EH (cell line): ENCODE measurements at regions not wholly inside any gene's neighbourhood (a gene's known extent, or its start where the extent isn't known, plus 50 kb on each side); places are given as distances from the start of the nearest gene placed in this dataset.
A peak's percentile ranks its signal among the peaks of the same experiment; 100 is the strongest.
"Not testable (repeated sequence)": the region's sequence is repeated elsewhere in the genome, so short reads cannot be mapped to it uniquely, and the experiment has no call there.

Experiments used
- DNase-seq: peaks from one replicate; pipeline ENCODE4 v3.0.0-alpha.2; 2015; ENCODE audit warnings: low read depth

DNA sequence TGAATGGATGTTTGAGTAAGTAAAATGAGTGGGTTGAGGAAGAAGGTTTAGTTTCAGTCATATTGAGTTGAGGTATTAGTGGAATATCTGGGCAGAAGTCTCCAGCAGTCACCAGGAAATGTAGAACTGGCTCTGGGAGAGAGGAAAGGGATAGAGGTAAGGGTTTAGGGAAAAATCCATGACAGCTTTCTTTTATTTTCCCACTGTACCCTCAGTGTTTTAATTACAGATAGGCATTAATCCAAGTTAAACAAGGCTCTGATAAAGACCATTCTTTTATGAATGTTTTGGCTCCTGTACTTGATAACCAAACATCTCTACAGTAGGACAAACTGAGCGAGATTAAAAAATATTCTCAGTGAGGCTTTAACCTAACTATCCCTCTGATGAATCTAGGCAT, 318.4 kb upstream of the SYNCRIP start:
- DNase-seq = no peak

- DNase-seq = no peak
Observed at GRCh38 chr6:85948481-85948880, 305.8 kb upstream of the SYNCRIP start.

DNA sequence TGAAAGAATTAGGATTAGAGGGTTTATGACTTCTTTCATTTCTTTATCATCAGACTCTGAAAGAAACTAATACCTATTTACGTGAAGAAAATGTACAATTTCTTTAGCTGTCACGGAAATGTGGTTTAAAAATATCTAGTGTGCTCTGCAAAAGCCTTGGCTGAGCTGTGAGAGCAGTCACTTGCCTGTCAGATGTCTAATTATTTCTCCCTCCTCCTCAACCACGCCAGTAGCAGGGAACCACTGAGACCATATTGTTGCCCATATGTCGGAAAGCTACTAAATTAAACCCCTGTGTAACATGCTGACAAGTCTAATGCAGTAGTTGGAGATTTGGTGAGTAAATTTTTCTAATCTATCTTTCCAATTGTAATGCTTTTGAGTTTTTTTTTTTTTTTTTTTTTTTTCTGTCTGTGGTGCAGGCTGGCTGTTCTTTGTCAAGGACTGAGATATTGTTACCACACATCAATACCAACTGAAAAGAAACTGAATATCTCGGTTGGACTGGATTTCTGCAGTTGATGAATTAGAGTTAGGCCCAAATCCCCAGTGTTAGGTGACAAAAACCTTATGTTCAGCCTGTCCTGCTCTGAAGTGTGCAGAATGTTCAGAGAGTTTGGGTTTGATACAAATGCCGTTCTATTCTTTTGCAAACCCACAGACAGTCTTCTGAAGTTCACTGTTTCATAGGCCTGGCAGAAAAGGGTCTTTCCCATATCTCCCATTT, 302.9 kb upstream of the SYNCRIP start:
- DNase-seq = no peak

DNA sequence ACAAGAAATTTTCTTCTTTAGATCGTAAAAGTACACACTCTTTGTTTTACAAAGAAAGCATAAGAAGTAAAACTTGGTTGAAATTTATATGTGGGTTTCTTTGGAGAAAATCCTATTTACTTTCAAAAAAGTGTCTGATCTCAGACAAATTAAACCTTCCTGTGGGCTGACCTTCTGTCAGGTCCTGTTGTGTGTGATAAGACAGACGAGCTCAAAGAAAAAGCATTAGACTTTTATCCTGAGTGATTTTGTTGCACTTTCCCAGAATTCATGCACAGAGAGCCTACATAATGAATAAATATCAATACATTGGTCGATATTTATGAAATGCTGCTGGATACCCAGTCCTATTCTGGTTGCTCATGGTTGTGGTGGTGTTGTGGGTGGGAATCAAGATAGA, 302.1 kb upstream of the SYNCRIP start:
- no peak for DNase-seq

GRCh38 chr6:85942844-85943243, 300.2 kb upstream of the SYNCRIP start:
- DNase-seq = no peak

DNA sequence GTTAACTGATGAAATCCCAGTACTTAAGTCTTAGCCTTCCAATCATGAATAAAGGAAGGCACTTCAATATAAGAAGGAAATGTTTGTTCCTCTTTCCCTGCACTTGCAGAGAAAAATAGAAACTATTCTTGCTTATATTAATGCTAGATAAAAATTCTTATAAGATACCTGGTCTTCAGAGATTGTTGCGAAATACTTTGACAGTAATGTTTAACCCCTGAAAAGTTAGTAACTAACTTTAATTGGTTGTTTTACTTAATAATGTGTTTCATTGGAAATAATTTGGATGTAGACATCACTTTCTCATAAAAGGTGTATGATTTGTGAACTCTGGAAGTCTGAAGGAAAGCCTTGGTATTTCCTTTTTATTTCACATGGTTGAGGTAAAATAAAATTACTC, 294.2 kb upstream of the SYNCRIP start:
- no peak for DNase-seq

GRCh38 chr6:85923013-85923430, 280.3 kb upstream of the SYNCRIP start:
- peak; percentile 41 for DNase-seq

DNA sequence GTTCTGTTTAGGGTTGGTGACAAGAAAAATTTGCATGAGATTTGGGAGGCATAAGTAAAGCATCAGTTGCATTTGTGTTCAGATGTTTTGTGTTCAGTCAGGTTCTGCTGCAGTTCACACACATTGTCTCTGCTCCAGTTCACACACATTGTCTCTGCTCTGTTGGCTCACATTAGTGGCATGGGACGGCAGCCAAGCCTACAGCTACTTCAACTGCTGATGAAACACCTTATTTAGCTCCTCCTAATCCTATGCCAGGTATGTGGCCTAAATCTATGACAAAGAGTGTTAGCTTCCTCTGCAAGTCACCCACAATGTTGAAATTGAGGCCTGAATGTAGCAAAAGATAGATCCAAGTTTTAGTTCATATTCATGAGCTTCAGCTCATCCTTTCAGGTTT, 278.1 kb upstream of the SYNCRIP start:
- no peak for DNase-seq

DNA sequence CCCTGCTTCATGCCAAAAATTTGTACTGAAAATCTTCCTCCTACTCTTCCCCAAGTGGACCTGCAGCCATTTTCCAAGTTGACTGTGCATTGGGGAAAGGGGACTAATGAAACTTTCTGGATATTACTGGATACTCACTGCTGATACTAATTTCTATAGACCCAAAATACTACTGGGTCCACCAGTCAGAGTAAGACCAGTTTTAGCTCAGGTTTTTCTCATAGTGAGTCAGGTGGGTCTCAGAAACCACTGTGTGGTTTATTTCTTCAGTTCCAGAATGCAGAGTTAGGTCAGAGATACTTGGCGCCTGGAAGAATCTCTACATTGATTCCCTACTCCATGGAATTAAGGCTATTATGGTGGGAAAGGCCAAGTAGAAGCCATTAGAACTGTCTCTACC, 274.8 kb upstream of the SYNCRIP start:
- DNase-seq = no peak

- DNase-seq = no peak
Observed at GRCh38 chr6:85913001-85913400, 270.3 kb upstream of the SYNCRIP start.

GRCh38 chr6:85912582-85912981, 269.9 kb upstream of the SYNCRIP start:
- DNase-seq = no peak

DNA sequence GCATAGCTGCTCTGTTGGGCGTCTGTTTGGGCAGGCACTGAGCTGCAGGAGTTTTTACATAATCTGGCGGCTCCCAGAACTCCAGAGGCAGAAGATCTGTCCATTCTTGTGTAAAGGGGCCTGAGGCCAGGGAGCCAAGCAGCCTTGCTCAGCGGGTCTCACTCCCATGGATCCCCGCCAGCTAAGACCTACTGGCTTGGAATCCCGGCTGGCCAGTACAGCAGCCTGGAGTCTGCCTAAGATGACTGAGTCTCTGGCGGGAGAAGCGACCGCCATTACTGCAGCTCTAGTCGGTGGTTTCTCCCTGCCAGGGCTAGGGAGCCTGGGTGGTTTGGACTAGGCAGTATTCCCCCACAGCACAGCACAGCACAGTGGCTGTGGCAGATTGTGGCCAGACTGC, 268.4 kb upstream of the SYNCRIP start:
- DNase-seq = no peak

- not testable (repeated sequence) for DNase-seq
Observed at GRCh38 chr6:85908120-85908519, 265.4 kb upstream of the SYNCRIP start.

DNA sequence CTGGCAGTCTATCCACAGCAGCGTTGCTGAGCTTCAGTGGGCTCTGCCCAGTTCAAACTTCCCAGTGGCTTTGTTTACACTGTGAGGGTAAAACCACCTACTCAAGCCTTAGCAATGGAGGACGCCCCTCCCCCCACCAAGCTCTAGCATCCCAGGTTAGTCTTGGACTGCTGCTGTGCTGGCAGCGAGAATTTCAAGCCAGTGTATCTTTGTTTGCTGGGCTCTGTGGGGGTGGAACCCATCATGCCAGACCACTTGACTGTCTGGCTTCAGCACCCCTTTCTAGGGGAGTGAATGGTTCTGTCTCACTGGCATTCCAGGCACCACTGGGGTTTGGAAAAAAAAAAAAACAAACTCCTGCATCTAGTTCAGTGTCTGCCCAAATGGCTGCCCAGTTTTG, 249.7 kb upstream of the SYNCRIP start:
- no peak for DNase-seq

- DNase-seq = no peak
Observed at GRCh38 chr6:85887461-85887860, 244.8 kb upstream of the SYNCRIP start.

- DNase-seq = no peak
Observed at GRCh38 chr6:85868685-85869084, 226.0 kb upstream of the SYNCRIP start.

DNA sequence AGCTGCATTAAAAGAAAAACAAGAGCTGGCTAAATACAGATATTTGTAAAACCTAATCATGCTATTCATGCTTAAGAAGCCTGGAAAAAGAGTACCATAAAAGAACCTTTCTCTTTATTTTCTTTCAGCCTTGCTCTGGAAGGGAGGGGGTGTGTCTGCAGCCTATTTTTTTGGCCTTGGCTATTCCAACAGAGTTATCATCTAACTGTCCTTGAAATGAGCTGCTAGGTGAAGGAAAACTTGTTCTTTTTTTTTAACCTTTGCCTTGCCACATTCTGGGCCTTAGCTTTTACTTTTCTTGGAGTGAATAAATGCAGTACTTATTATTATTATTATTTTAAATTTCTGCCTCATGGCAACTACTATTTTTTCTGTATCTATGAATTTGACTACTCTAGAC, 224.9 kb upstream of the SYNCRIP start:
- no peak for DNase-seq

DNA sequence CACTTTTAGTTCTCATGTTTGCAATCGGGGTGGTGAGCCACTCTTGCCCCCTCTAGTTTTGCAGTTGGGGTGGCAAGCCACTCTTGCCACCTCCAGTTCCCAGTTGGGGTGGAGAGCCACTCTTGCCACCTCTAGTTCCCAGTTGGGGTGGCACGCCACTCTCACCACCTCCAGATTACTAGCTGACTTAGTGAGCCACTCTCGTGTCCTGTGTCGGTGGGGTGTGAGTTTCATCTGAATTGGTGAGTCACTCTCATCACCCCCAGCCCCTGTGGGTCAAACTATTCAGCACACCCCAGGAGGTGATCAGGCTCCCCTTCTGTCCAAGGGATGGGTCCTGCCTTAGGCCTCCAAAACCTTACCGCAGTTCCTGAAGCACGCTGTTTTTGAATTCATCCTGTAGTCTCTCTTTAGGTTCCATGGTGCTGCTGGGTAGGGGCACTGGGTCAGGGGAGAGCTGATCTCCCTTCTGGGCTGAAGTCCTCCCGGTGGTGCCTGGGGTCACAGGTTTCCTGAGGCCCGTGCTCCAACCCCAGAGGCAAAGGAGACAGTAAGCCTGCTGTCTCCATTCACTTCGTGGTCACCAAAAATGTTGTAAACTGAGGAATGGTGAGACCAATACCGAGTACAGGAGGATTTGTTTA, 224.2 kb upstream of the SYNCRIP start:
- no peak for DNase-seq

GRCh38 chr6:85866370-85866730, 223.7 kb upstream of the SYNCRIP start:
- peak; percentile 17 for DNase-seq

GRCh38 chr6:85865420-85866369, 223.0 kb upstream of the SYNCRIP start:
- DNase-seq = peak; percentile 73

GRCh38 chr6:85864453-85865401, 222.0 kb upstream of the SYNCRIP start:
- DNase-seq = peak; percentile 31

GRCh38 chr6:85856235-85856634, 213.5 kb upstream of the SYNCRIP start:
- no peak for DNase-seq
